Fibroblast of lung (primary cell): ENCODE measurements at regions not wholly inside any gene's neighbourhood (a gene's known extent, or its start where the extent isn't known, plus 50 kb on each side); places are given as distances from the start of the nearest gene placed in this dataset.
"Not testable (repeated sequence)": the region's sequence is repeated elsewhere in the genome, so short reads cannot be mapped to it uniquely, and the experiment has no call there.

Source experiments
- DNase-seq, 2 donors: peaks; one replicate each; pipeline versions ENCODE4 v3.0.0 to v3.0.0-alpha.2; 2010; ENCODE audit warnings: low read depth in 2 of 2
- H2AFZ ChIP-seq: 2 replicates; pipeline ENCODE4 v1.5.1; 2012; ENCODE audit warnings: low read length, control low read depth, inconsistent platforms
- H3K27ac ChIP-seq: 2 replicates; pipeline ENCODE4 v1.5.1; 2011; ENCODE audit warnings: low read length, control low read depth; ENCODE audit not compliant: insufficient read depth
- H3K27me3 ChIP-seq: 2 replicates; pipeline ENCODE4 v1.5.1; 2011; ENCODE audit warnings: mild to moderate bottlenecking, low read length; ENCODE audit not compliant: control insufficient read depth, insufficient read depth
- H3K36me3 ChIP-seq: 2 replicates; pipeline ENCODE4 v1.5.1; 2011; ENCODE audit warnings: low read length; ENCODE audit not compliant: control insufficient read depth, insufficient read depth
- H3K4me1 ChIP-seq: 2 replicates; pipeline ENCODE4 v1.5.1; 2011; ENCODE audit warnings: low read length; ENCODE audit not compliant: control insufficient read depth, insufficient read depth; ENCODE audit errors: extremely low read depth
- H3K4me2 ChIP-seq: 2 replicates; pipeline ENCODE4 v1.5.1; 2011; ENCODE audit warnings: low read length, control low read depth; ENCODE audit not compliant: insufficient read depth; ENCODE audit errors: extremely low read depth
- H3K4me3 ChIP-seq, 4 experiments: fragments of 200-600 bp in 1 of 4; sonication (generic) in 1 of 4; replicated peaks in 1 of 4; 2 replicates each; pipeline ENCODE4 v1.5.1; 2011 to 2016; ENCODE audit warnings: low read length in 4 of 4, low read depth in 3 of 4, mild to moderate bottlenecking in 3 of 4, control low read depth in 2 of 4, inconsistent platforms in 1 of 4, mixed read lengths in 1 of 4; ENCODE audit not compliant: insufficient read depth in 1 of 4; ENCODE audit errors: control extremely low read depth in 1 of 4
- H3K79me2 ChIP-seq: 2 replicates; pipeline ENCODE4 v1.5.1; 2012; ENCODE audit warnings: mild to moderate bottlenecking, low read length, inconsistent platforms; ENCODE audit not compliant: control insufficient read depth, insufficient read depth
- H3K9ac ChIP-seq: 2 replicates; pipeline ENCODE4 v1.5.1; 2011; ENCODE audit warnings: mild to moderate bottlenecking, low read length, control low read depth; ENCODE audit not compliant: insufficient read depth
- H3K9me3 ChIP-seq: 2 replicates; pipeline ENCODE4 v1.5.1; 2012; ENCODE audit warnings: low read depth, low read length; ENCODE audit not compliant: control insufficient read depth, insufficient read depth
- H4K20me1 ChIP-seq: 2 replicates; pipeline ENCODE4 v1.5.1; 2011; ENCODE audit warnings: low read length; ENCODE audit not compliant: control insufficient read depth, insufficient read depth; ENCODE audit errors: extremely low read depth
- CTCF ChIP-seq, 2 donors: IDR thresholded peaks in 1 of 2; conservative IDR thresholded peaks in 1 of 2; 1 replicate in 1 of 2; 2 replicates in 1 of 2; pipeline ENCODE4 v1.5.1; 2011 to 2012; ENCODE audit warnings: low read length in 2 of 2, control low read depth in 1 of 2, inconsistent platforms in 1 of 2, low read depth in 1 of 2, mild to moderate bottlenecking in 1 of 2
- EZH2 ChIP-seq: IDR thresholded peaks from 2 replicates; pipeline ENCODE4 v1.5.1; 2012; ENCODE audit warnings: low read length, control low read depth, mild to moderate bottlenecking; ENCODE audit errors: missing control alignments

- Histone ChIP-seq H3K79me2 (no peaks in the 10 kb centered on the region), H3K4me3 (no peak overlapping the region), H3K9ac (no peak overlapping the region), H3K27ac (no peak overlapping the region), H3K4me1 (no peaks in the 10 kb centered on the region), H3K27me3 (no peaks in the 10 kb centered on the region), H3K9me3 (no peaks in the 10 kb centered on the region), H3K36me3 (no peaks in the 10 kb centered on the region), H4K20me1 (no peaks in the 10 kb centered on the region), H3K4me2 (no peak overlapping the region), H2AFZ (no peak overlapping the region)
- TF ChIP-seq CTCF (conservative IDR thresholded peaks at IDR 0.05 in 1 of 2, IDR thresholded peaks at IDR 0.05 in 1 of 2; ENCODE audit: low read depth in 1 of 2, low read length in 2 of 2) (no peak), EZH2 (no peak)
- DNase-seq: no peak
Observed at GRCh38 chr14:48035836-48036235, 360.4 kb upstream of the MDGA2 start.

- H3K4me3 ChIP-seq: no peak overlapping the region
- TF ChIP-seq CTCF (conservative IDR thresholded peaks at IDR 0.05 in 1 of 2, IDR thresholded peaks at IDR 0.05 in 1 of 2; ENCODE audit: low read depth in 1 of 2, low read length in 2 of 2) (no peak), EZH2 (no peak)
- DNase-seq: no peak
- no peaks in the 10 kb centered on the region for H3K27me3 ChIP-seq
- H3K27ac ChIP-seq: no peak overlapping the region
- H4K20me1 ChIP-seq: no peaks in the 10 kb centered on the region
- no peak overlapping the region for H2AFZ ChIP-seq
- H3K4me2 ChIP-seq: no peak overlapping the region
- no peaks in the 10 kb centered on the region for H3K79me2 ChIP-seq
- no peaks in the 10 kb centered on the region for H3K36me3 ChIP-seq
- no peaks in the 10 kb centered on the region for H3K4me1 ChIP-seq
- H3K9me3 ChIP-seq: no peaks in the 10 kb centered on the region
- H3K9ac ChIP-seq: no peak overlapping the region
Observed at GRCh38 chr14:48027115-48027514, 351.7 kb upstream of the MDGA2 start.

- TF ChIP-seq CTCF (conservative IDR thresholded peaks at IDR 0.05 in 1 of 2, IDR thresholded peaks at IDR 0.05 in 1 of 2; ENCODE audit: low read depth in 1 of 2, low read length in 2 of 2) (no peak), EZH2 (no peak)
- no peaks in the 10 kb centered on the region for H3K4me1 ChIP-seq
Observed at GRCh38 chr14:48023881-48024280, 348.5 kb upstream of the MDGA2 start.

GRCh38 chr14:48011484-48011883, 336.1 kb upstream of the MDGA2 start:
- not testable (repeated sequence) for H4K20me1 ChIP-seq, H2AFZ ChIP-seq, H3K36me3 ChIP-seq, DNase-seq, H3K9ac ChIP-seq, H3K27ac ChIP-seq, H3K4me2 ChIP-seq, H3K27me3 ChIP-seq, H3K4me1 ChIP-seq, H3K4me3 ChIP-seq, H3K9me3 ChIP-seq, H3K79me2 ChIP-seq

More at GRCh38 chr14:48023881-48024280, 348.5 kb upstream of the MDGA2 start:
- Histone ChIP-seq H3K36me3 (no peaks in the 10 kb centered on the region), H3K4me3 (no peak overlapping the region), H2AFZ (no peak overlapping the region), H4K20me1 (no peaks in the 10 kb centered on the region), H3K9ac (no peak overlapping the region), H3K9me3 (no peaks in the 10 kb centered on the region), H3K27ac (no peak overlapping the region), H3K4me2 (no peak overlapping the region), H3K79me2 (no peaks in the 10 kb centered on the region), H3K27me3 (no peaks in the 10 kb centered on the region)
- DNase-seq: no peak
